ENCODE measurements at regions not wholly inside any gene's neighbourhood (a gene's known extent, or its start where the extent isn't known, plus 50 kb on each side); places are given as distances from the start of the nearest gene placed in this dataset.

DNA sequence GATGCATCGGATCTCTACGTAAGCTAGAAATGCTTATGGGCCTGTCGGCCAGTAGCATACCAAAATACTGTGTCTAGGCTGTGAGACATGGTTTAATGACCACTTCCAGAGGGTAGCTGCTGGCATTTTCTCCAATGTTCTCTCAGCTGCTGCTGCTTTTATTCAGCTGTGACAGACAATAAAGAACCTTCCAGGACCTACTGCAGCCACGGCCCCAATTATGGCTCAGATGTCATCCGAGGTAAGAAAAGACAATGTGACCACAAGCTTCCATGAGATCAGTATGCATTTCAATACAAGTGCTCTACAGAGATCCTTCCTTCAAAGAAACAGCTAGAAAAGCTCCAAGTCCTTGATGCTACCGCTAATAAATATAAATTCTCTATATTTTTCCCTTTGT, 256.2 kb downstream of the SDHAF3 start (continued):
- TF ChIP-seq RXRA (IDR thresholded peaks at IDR 0.05; ENCODE audit: insufficient read depth, low read depth, low read length) (no peak), CEBPB (IDR thresholded peaks at IDR 0.05; ENCODE audit: low read depth, low read length) (no peak), BACH1 (IDR thresholded peaks at IDR 0.05; ENCODE audit: low read length) (no peak)
